GM12892 (cell line): ENCODE measurements at regions not wholly inside any gene's neighbourhood (a gene's known extent, or its start where the extent isn't known, plus 50 kb on each side); places are given as distances from the start of the nearest gene placed in this dataset.

Experiments used
- POLR2A ChIP-seq: IDR thresholded peaks from 2 replicates; pipeline ENCODE4 v1.6.1; 2011; ENCODE audit warnings: low read depth, low read length, control low read depth
- POLR2AphosphoS5 ChIP-seq: IDR thresholded peaks from 2 replicates; pipeline ENCODE4 v1.6.1; 2011; ENCODE audit warnings: low read depth, low read length, control low read depth
- TAF1 ChIP-seq: IDR thresholded peaks from 2 replicates; pipeline ENCODE4 v1.6.1; 2011; ENCODE audit warnings: low read depth, mild to moderate bottlenecking, control low read depth, low read length, borderline replicate concordance

GRCh38 chr17:34015253-34015652 lies 239.8 kb upstream of the CCL2 start:
- TF ChIP-seq POLR2A (no peak), TAF1 (no peak), POLR2AphosphoS5 (no peak)
